ENCODE measurements at regions not wholly inside any gene's neighbourhood (a gene's known extent, or its start where the extent isn't known, plus 50 kb on each side); places are given as distances from the start of the nearest gene placed in this dataset.

GRCh38 chr9:99746406-99746805, 75.3 kb upstream of the NR4A3 start:
- H3K4me3 ChIP-seq (ENCODE audit: low read depth, low read length): no peak overlapping the region

GRCh38 chr9:99748266-99748665, 73.4 kb upstream of the NR4A3 start:
- H3K4me3 ChIP-seq (ENCODE audit: low read depth, low read length): no peak overlapping the region
- no peak for DNase-seq (ENCODE audit: low read depth)
- TF ChIP-seq CTCF (IDR thresholded peaks at IDR 0.05; ENCODE audit: control insufficient read depth, extremely low read depth, insufficient read depth): no peak

More at GRCh38 chr9:99746406-99746805, 75.3 kb upstream of the NR4A3 start:
- TF ChIP-seq CTCF (IDR thresholded peaks at IDR 0.05; ENCODE audit: control insufficient read depth, extremely low read depth, insufficient read depth): no peak
- DNase-seq (ENCODE audit: low read depth): no peak

GRCh38 chr9:99748676-99749075, 73.0 kb upstream of the NR4A3 start:
- TF ChIP-seq CTCF (IDR thresholded peaks at IDR 0.05; ENCODE audit: control insufficient read depth, extremely low read depth, insufficient read depth): no peak
- no peak for DNase-seq (ENCODE audit: low read depth)
- no peak overlapping the region for H3K4me3 ChIP-seq (ENCODE audit: low read depth, low read length)

- DNase-seq (ENCODE audit: low read depth): no peak
- no peak for TF ChIP-seq CTCF (IDR thresholded peaks at IDR 0.05; ENCODE audit: control insufficient read depth, extremely low read depth, insufficient read depth)
- no peak overlapping the region for H3K4me3 ChIP-seq (ENCODE audit: low read depth, low read length)
Observed at GRCh38 chr9:99749641-99750040, 72.0 kb upstream of the NR4A3 start.

GRCh38 chr9:99750526-99750925, 71.2 kb upstream of the NR4A3 start:
- no peak for TF ChIP-seq CTCF (IDR thresholded peaks at IDR 0.05; ENCODE audit: control insufficient read depth, extremely low read depth, insufficient read depth)
- DNase-seq (ENCODE audit: low read depth): no peak
- H3K4me3 ChIP-seq (ENCODE audit: low read depth, low read length): no peak overlapping the region

- no peak for DNase-seq (ENCODE audit: low read depth)
- TF ChIP-seq CTCF (IDR thresholded peaks at IDR 0.05; ENCODE audit: control insufficient read depth, extremely low read depth, insufficient read depth): no peak
Observed at GRCh38 chr9:99752417-99753109, 69.1 kb upstream of the NR4A3 start.

GRCh38 chr9:99753436-99753835, 68.2 kb upstream of the NR4A3 start:
- no peak for TF ChIP-seq CTCF (IDR thresholded peaks at IDR 0.05; ENCODE audit: control insufficient read depth, extremely low read depth, insufficient read depth)
- H3K4me3 ChIP-seq (ENCODE audit: low read depth, low read length): no peak overlapping the region
- DNase-seq (ENCODE audit: low read depth): no peak

More at GRCh38 chr9:99752417-99753109, 69.1 kb upstream of the NR4A3 start:
- no peak overlapping the region for H3K4me3 ChIP-seq (ENCODE audit: low read depth, low read length)
